ENCODE measurements at regions not wholly inside any gene's neighbourhood (a gene's known extent, or its start where the extent isn't known, plus 50 kb on each side); places are given as distances from the start of the nearest gene placed in this dataset.

DNA sequence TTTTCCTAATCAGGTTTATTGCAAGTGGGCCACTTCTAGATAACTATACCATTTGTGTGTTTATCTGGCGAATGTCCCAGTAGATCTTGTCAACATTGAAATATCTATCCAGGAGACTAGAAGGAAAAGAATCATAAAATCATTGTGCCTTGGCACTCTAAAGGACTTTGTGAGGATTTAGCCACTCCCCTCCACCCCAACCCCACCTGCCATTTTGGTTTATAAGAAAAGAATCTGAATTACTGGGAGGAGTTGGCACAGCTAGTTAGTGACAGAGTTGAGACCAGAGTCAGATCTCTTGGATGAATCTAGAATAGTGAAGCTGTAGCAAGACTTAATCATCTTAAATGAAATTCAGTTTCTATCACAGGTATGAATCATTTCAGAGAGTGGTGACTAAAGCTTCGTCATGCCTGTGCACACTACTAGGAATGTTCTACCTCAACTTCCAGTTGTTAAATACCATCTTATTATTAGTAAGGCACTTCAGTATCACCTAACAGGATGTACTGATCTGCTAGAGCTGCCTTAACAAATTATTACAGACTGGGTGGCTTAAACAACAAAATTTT is 212.7 kb upstream of the SLC14A2 start:
- no peaks in the 10 kb centered on the region for H3K27me3 Mint-ChIP-seq (ENCODE audit: low read depth)
- DNase-seq (ENCODE audit: low spot score in 2 of 2, unreplicated experiment in 2 of 2), result no peak
- H3K4me1 Mint-ChIP-seq, result no peaks in the 10 kb centered on the region
- TF ChIP-seq, protein P1, sequence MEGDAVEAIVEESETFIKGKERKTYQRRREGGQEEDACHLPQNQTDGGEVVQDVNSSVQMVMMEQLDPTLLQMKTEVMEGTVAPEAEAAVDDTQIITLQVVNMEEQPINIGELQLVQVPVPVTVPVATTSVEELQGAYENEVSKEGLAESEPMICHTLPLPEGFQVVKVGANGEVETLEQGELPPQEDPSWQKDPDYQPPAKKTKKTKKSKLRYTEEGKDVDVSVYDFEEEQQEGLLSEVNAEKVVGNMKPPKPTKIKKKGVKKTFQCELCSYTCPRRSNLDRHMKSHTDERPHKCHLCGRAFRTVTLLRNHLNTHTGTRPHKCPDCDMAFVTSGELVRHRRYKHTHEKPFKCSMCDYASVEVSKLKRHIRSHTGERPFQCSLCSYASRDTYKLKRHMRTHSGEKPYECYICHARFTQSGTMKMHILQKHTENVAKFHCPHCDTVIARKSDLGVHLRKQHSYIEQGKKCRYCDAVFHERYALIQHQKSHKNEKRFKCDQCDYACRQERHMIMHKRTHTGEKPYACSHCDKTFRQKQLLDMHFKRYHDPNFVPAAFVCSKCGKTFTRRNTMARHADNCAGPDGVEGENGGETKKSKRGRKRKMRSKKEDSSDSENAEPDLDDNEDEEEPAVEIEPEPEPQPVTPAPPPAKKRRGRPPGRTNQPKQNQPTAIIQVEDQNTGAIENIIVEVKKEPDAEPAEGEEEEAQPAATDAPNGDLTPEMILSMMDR (IDR thresholded peaks at IDR 0.05; ENCODE audit: unreplicated experiment), result no peak
- no peak overlapping the region for H3K27ac Mint-ChIP-seq
- H3K36me3 Mint-ChIP-seq, result no peaks in the 10 kb centered on the region
- H3K9me3 Mint-ChIP-seq, result peaks cover 17% of the 10 kb centered on the region
- H3K4me3 Mint-ChIP-seq, result no peak overlapping the region

DNA sequence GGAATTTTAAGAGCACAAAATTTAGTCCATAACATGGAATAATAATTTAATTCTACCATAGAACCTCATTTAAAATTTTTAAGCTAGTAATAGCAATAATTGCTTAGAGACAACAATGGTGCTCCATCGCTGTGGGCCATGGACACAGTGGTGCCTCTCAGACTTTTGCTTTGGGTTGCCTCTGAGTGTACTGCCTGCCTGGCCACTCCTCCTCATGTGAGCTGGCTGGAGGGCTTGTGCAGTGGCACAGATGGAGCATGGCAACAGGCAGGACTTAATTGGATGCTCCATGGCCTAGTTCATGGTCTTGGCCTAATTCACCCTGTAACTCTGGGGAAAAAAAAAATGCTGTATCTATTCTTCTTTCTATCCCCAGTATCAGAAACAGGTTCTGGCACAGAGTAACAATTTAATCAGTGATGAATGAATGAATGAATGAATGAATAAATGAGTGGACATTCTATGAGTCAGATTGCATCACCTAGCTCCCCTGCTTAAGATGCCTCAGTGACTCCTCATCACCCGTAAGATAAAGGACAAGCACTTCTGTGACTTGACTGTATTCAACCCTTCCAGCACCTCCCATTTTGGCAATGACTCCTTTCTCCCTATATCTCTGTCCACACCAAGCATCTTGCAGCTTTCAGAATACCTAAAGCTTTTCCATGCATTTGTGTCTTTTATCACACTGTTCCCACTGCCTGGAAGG is 211.8 kb upstream of the SLC14A2 start:
- TF ChIP-seq, protein P1 (IDR thresholded peaks at IDR 0.05; ENCODE audit: unreplicated experiment), result no peak
- DNase-seq (ENCODE audit: low spot score in 2 of 2, unreplicated experiment in 2 of 2), result no peak
- Mint-ChIP-seq H3K4me1 (no peaks in the 10 kb centered on the region), H3K9me3 (peaks cover 16% of the 10 kb centered on the region), H3K36me3 (no peaks in the 10 kb centered on the region), H3K27me3 (ENCODE audit: low read depth) (no peaks in the 10 kb centered on the region), H3K27ac (no peak overlapping the region), H3K4me3 (no peak overlapping the region)

DNA sequence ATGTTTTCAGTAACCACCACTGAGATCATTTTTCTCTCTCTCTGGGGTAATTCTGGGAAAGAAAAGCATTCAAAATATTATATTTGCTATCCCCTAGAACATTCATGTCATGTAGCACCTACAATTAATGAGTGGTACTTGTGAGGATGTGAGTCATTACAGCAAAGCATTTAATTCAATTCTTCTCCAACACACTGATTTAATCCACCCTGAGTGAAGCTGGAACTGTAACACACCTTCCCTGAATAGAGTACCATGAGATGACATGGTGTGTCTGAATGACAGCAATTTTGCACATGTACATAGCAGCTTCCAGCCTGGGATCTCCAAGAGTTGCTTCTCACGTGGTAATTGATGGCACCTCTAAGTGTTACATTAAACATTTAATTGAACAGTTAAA is 207.1 kb upstream of the SLC14A2 start:
- DNase-seq (ENCODE audit: low spot score in 2 of 2, unreplicated experiment in 2 of 2), result no peak
- H3K27me3 Mint-ChIP-seq (ENCODE audit: low read depth), result no peaks in the 10 kb centered on the region

DNA sequence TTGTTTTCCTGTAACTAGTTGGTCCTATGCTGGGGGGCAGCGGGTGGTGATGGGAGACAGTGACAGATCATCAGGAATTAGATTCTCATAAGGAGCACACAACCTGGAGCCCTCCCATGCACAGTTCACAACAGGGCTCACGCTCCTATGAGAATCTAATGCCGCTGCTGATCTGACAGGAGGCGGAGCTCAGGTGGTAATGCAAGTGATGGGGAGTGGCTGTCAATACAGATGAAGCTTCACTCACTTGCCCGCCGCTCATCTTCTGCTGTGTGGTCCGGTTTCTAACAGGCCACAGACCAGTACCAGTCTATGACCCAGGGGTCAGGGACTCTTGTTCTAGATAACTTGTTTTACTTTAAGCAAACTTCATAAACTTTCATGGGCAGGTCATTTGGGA is 205.3 kb upstream of the SLC14A2 start:
- Mint-ChIP-seq H3K27ac (no peak overlapping the region), H3K27me3 (ENCODE audit: low read depth) (no peaks in the 10 kb centered on the region), H3K4me1 (no peaks in the 10 kb centered on the region), H3K36me3 (no peaks in the 10 kb centered on the region), H3K4me3 (no peak overlapping the region), H3K9me3 (peaks cover 19% of the 10 kb centered on the region)
- TF ChIP-seq, protein P1 (IDR thresholded peaks at IDR 0.05; ENCODE audit: unreplicated experiment), result no peak
- DNase-seq (ENCODE audit: low spot score in 2 of 2, unreplicated experiment in 2 of 2), result no peak

More for the DNA sequence above, 207.1 kb upstream of the SLC14A2 start:
- H3K36me3 Mint-ChIP-seq, result no peaks in the 10 kb centered on the region
- H3K4me3 Mint-ChIP-seq, result no peak overlapping the region
- H3K4me1 Mint-ChIP-seq, result no peaks in the 10 kb centered on the region
- H3K27ac Mint-ChIP-seq, result no peak overlapping the region
- H3K9me3 Mint-ChIP-seq, result peaks cover 19% of the 10 kb centered on the region
- TF ChIP-seq, protein P1 (IDR thresholded peaks at IDR 0.05; ENCODE audit: unreplicated experiment), result no peak

DNA sequence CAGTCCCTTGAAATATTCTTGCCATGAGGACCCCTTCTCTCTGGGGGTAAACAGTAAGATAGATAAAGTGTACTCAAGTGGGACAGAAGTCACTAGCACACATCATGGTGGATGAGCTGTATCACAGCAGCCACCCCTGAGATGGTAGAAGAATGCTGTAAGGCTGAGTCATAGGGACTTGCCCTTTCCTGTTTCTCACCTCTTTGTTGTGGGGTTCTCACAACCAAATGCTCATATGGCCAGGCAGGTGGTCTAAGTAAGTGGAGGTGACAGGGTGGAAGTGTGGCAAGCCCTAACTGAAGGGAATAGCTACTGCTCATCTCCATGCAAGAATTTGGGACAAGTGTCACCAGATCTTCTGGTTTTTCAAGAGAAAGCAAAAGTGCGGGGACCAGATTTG is 202.7 kb upstream of the SLC14A2 start:
- H3K27ac Mint-ChIP-seq, result no peak overlapping the region
- no peak for DNase-seq (ENCODE audit: low spot score in 2 of 2, unreplicated experiment in 2 of 2)
- peaks cover 14% of the 10 kb centered on the region for H3K4me1 Mint-ChIP-seq
- H3K9me3 Mint-ChIP-seq, result peaks cover 3% of the 10 kb centered on the region
- H3K27me3 Mint-ChIP-seq (ENCODE audit: low read depth), result no peaks in the 10 kb centered on the region
- TF ChIP-seq, protein P1 (IDR thresholded peaks at IDR 0.05; ENCODE audit: unreplicated experiment), result no peak
- H3K36me3 Mint-ChIP-seq, result no peaks in the 10 kb centered on the region
- H3K4me3 Mint-ChIP-seq, result no peak overlapping the region

All from mesothelial cell of epicardium (in vitro differentiated cells).